ENCODE measurements at regions not wholly inside any gene's neighbourhood (a gene's known extent, or its start where the extent isn't known, plus 50 kb on each side); places are given as distances from the start of the nearest gene placed in this dataset.
"Not testable (repeated sequence)": the region's sequence is repeated elsewhere in the genome, so short reads cannot be mapped to it uniquely, and the experiment has no call there.

- DNase-seq (ENCODE audit: low spot score) = no peak
Measured at GRCh38 chr10:5268743-5269142, 72.1 kb downstream of the AKR1C4 start.

GRCh38 chr10:5269791-5270190 lies 73.2 kb downstream of the AKR1C4 start:
- DNase-seq (ENCODE audit: low spot score) = no peak

DNA sequence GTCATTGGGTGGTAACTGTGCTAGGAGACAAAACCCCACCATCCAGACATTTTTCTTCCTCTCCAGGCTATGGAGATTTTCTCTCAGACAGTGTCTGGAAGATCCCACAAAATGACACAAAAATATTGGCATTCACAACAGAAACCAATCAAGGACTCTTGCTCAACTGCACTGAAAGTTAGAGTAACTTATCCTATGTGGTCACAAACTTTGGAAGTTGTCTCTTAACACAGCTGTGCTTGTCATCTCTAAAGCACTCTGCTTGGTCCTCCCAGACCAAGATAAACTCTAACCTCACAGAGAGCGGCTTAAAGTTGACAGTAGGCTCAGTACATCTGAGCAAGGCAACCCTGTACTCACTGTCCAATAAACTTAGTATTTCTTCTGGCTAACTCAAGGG lies 74.9 kb downstream of the AKR1C4 start:
- DNase-seq (ENCODE audit: low spot score) = no peak

DNA sequence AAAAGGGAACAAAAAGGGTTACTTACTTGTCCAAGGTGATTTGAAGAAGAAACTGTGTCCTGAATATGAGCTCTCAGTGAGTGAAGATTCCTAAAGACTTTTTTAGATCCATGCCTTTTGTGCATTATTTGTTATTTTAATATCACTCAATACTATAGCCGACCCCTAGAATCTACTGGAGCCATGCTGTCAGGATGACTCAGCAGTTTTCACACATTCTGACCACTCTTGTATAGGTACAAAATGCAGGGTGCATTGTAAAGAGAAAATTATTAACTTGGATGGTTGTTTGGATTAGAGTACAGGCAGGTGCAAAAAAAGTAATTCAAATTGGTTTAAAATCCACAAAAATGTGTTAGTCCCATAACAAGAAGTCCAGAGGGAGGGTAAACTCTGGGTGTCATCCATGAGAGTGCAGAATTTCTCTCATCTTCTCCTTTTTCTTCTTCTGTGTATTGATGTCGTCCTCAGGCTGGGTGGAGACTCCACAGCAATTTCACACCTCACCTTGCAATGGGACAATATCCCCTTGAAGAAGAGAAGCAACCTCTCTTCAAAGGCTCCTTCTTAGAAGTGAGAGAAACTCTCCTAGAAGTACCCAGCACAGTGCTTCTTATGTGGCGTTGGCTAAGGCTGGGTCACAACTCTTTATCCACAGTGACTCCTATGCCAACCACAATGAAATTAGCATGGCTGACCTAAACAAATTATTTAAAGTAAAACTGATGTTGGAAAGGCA lies 75.6 kb downstream of the AKR1C4 start:
- no peak for DNase-seq (ENCODE audit: low spot score)

DNA sequence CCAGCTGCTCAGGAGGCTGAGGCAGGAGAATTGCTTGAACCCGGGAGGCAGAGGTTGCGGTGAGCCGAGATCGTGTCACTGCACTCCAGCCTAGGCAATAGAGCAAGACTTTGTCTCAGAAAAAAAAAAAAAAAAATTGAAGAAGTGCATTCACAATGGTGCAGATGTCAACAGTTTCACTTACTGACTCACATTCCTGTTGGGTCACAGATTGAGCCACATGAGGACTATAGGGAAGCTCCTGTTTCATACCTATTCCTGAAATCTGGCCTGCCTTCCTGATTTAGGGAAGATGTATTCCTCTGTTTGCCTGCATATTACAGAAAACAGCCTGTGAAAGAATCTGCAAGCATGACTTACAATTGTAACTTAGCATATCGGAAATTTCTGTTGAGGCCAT lies 78.2 kb downstream of the AKR1C4 start:
- no peak for DNase-seq (ENCODE audit: low spot score)

DNA sequence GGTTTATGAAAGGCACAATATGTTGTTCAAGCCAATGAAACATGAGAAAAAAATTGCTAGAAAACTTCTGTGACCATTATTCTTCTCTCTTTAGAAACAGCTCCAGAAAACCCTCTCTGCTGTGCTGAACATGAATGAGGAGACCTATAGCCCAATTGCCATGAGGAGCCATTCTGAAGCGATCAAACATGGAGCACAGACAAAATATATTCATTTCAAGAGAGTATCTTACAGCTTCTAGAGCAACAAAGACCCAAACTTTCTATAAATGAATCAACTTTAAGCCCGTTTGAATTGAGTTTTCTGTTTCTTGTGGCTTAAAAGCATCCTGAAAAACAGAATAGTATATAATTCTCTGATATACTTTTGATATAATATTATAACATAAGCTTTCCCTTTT lies 83.4 kb upstream of the UCN3 start:
- no peak for DNase-seq (ENCODE audit: low spot score)

DNA sequence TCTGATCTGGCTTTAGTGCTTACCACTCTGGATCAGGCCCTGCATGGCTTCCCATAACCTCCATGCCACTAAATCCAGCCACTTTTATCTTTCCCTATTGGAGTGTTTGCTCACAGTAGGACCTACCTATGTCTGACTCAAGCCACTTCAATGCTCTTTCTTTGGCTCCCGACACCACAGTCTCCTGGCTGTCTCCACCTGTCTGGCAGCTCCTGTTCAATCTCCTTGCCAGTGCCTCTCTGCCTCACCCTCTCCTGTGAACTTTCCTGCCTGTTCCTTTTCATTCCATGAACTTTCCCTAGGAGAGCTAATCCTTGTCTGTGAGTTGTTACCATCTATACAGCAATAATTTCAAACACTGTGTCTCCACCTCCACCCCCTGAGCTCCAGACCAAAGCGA lies 82.6 kb upstream of the UCN3 start:
- DNase-seq (ENCODE audit: low spot score) = no peak

- DNase-seq (ENCODE audit: low spot score) = peak; percentile 46
Measured at GRCh38 chr10:5283305-5284158, 81.2 kb upstream of the UCN3 start.

DNA sequence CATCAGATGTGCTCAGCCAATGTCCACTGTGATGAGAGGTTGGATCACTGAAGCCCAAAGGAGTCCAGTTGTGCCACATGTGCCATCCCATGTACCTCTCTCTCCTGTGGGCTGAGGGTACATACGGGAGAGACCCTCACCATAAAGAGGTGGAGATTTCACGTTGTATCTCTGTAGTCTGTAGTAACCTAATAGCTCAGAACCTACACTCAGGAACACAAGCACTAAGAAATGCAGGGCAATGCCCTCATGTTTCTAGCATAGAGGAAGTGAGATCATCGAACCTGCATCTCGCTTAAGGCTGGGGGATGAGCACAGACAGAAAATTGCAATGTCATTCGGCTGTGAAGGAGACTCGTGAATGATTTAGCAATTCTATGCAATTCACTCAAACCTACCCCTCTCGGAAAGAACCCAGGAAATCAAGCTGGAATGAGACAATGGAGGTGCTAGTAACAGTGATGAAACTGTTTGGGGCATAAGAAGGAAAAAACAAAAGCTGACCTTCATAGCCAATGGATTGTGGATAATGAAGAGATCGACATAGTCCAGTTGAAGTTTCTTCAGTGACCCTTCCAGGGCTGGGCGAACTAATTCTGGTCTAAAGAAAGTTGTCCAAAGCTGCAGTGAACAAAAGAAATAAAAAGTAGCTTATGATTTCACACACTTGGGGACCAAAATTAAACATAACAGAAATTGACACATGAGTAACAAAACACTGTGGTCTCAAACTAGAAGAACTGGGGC lies 80.3 kb upstream of the UCN3 start:
- DNase-seq (ENCODE audit: low spot score) = peak; percentile 32

DNA sequence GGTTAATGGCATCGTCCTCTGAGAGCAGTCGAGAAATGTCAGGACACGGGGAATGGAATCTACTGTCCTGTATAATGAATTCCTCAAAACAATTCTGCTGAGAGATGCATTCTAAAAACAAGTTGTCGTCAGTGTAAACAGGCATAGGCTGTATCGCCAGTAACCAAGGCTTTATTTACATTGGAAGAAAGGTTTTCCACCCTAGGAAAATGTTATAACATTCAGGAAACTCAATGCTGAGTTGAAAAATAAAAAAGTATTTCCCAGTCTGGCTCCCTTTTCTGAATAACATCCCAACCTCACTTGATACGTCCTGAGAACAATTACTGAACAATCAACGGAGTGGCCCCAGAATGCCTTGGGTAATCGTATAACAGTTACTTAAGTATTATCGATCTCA lies 79.6 kb upstream of the UCN3 start:
- no peak for DNase-seq (ENCODE audit: low spot score)

DNA sequence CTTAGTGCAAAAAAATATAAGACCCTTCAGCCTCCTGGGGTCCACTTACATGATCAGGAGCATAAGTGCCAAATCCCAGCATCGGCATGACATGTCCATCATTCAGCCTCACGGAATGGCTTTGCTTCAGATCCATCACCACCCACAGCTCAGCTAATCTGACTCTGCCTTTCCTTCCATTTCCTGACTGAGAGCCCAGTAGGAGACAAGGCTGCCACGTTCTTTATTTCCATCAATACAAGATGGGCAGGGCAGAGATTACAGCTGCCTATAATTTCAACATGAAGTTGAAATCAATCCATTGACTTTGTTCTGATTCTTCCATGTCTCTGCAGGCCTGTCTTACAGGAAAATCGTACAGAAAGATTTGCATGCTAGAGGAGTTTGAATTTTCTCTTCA lies 76.4 kb upstream of the UCN3 start:
- DNase-seq (ENCODE audit: low spot score) = no peak

- DNase-seq (ENCODE audit: low spot score) = not testable (repeated sequence)
Measured at GRCh38 chr10:5289228-5289627, 75.5 kb upstream of the UCN3 start.

- DNase-seq (ENCODE audit: low spot score) = no peak
Measured at GRCh38 chr10:5291501-5292195, 73.1 kb upstream of the UCN3 start.

DNA sequence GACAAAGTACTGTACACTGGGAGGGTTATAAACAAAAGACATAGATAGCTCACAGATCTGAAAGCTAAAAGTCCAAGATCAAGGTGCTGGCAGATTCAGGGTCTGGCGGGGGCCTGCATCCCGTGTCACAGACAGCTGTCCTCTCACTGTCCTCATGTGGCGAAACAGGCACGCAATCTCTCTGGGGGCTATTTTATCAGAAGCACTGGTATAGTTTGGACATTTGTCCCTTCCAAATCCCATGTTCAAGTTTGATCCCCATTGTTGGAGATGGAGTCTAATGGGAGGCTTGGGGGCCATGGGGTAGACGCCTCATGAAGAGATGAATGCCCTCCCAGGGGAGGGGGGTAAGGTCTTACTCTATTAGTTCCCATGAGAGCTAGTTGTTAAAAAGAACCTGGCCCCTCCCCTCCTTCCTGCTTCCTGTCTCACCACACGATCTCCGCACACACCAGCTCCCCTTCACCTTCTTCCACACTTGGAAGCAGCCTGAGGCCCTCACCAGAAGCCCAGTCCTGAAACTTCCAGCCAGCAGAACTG lies 72.5 kb upstream of the UCN3 start:
- no peak for DNase-seq (ENCODE audit: low spot score)

DNA sequence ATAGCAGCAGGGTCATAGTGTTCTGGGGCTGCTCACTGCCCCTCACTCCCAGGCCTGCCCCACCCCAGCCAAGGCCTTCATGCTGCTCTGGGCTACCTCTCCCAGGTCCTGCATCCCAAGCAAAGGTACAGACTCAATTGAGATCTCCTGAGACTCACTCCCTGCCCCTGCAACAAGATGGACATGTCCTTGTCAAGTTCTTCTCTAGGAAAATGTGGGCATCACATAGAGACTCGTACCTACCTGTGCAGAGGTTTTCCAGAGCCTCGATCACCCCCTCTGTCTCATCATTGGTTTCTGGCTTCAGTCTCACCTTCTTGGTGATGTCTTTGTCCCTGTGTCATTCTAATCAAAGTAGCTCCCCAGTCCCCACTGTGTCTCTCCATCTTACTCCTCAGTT lies 71.8 kb upstream of the UCN3 start:
- DNase-seq (ENCODE audit: low spot score) = not testable (repeated sequence)

DNA sequence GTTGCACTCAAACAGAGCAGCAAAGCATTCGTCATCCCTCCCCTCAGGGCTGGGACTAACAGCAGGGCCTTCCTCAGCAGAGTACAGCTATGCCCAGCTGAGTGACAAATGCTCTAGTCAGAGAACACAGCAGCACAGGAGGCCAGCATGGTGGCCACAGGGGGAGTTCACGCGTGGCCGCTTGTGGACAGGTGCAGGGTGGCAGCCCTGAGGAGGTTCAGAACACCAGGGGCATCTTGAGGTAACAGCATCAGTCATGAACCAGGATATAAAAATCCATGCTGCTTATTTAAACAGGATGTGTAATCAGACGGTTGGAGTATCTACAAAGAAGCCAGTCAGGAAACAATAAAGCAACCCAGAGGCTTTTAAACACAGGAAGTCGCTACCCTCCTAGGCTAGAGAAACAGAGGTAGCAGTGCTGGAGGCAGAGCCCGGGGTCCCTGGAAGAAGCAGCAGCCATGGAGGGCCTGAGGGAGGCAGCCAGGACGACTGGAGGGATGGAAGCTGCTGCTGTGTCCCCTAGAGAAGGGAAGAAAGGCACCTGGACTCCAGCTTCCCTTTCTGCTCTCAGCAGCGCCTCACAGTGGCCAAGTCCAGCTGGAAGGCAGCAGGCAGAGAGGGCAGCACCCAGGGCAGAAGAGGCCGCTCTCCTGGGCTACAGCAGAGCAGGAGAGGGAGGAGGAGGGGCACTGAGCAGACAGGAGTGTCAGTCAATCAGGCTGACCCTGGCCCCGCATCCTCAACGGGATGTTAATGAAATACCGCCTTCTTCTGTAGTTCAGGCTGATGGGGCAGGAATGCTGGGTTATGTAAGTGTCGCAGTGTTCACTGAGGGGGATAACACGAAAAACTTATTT lies 70.8 kb upstream of the UCN3 start:
- DNase-seq (ENCODE audit: low spot score) = peak; percentile 24

- DNase-seq (ENCODE audit: low spot score) = no peak
Measured at GRCh38 chr10:5297466-5297865, 67.3 kb upstream of the UCN3 start.

- DNase-seq (ENCODE audit: low spot score) = no peak
Measured at GRCh38 chr10:5297996-5298395, 66.8 kb upstream of the UCN3 start.

DNA sequence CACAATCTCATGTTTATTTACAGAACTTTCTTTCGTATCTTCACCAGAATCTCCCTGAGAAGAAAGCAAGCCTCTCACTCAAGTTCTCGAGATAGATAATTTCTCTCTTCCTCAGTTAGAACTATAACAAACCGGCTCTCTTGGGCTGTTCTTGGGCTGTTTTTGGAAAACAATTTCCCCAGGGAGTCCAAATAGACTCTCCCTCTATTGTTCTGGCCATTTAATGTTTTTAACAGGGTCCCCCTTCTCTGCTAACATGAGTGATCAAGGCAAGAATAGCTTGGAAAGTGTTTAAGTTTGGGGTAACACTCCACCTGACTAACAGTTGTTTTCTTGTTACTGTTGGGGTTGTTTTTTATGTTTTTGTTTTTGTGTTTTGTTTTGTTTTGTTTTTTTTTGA lies 64.8 kb upstream of the UCN3 start:
- no peak for DNase-seq (ENCODE audit: low spot score)

- no peak for DNase-seq (ENCODE audit: low spot score)
Measured at GRCh38 chr10:5303504-5303903, 61.3 kb upstream of the UCN3 start.

DNA sequence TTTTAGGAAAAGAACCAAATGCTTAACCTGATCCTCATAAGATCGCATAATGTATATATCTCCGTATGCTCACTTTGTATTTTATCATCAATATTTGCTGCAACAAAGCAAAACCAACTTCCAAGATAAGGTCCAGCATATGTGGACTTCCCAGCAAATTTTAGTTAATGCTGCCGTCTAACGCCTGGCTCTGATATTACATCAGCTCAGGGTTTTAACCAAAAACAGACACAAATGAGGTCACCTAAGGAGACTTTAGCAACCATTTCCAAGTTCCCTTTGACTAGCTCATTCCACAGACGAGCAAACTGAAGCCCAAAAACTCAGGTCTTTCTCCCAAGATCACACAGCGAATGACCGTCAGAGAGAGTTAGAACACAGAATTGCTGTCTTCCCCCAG lies 59.4 kb upstream of the UCN3 start:
- DNase-seq (ENCODE audit: low spot score) = no peak
